ENCODE measurements at regions not wholly inside any gene's neighbourhood (a gene's known extent, or its start where the extent isn't known, plus 50 kb on each side); places are given as distances from the start of the nearest gene placed in this dataset.

- TF ChIP-seq, protein P1, sequence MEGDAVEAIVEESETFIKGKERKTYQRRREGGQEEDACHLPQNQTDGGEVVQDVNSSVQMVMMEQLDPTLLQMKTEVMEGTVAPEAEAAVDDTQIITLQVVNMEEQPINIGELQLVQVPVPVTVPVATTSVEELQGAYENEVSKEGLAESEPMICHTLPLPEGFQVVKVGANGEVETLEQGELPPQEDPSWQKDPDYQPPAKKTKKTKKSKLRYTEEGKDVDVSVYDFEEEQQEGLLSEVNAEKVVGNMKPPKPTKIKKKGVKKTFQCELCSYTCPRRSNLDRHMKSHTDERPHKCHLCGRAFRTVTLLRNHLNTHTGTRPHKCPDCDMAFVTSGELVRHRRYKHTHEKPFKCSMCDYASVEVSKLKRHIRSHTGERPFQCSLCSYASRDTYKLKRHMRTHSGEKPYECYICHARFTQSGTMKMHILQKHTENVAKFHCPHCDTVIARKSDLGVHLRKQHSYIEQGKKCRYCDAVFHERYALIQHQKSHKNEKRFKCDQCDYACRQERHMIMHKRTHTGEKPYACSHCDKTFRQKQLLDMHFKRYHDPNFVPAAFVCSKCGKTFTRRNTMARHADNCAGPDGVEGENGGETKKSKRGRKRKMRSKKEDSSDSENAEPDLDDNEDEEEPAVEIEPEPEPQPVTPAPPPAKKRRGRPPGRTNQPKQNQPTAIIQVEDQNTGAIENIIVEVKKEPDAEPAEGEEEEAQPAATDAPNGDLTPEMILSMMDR (IDR thresholded peaks at IDR 0.05), result no peak
- TF ChIP-seq POLR2AphosphoS5 (IDR thresholded peaks at IDR 0.05), result no peak
Observed at GRCh38 chr2:223523551-223524001, 78.6 kb downstream of the SCG2 start.
